SW 1271 (cell line): ENCODE measurements at regions not wholly inside any gene's neighbourhood (a gene's known extent, or its start where the extent isn't known, plus 50 kb on each side); places are given as distances from the start of the nearest gene placed in this dataset.
"Not testable (repeated sequence)": the region's sequence is repeated elsewhere in the genome, so short reads cannot be mapped to it uniquely, and the experiment has no call there.

Experiments used
- DNase-seq, 2 experiments: peaks; one replicate each; lab custom pipeline; 2025; lab: John Stamatoyannopoulos, UW

DNA sequence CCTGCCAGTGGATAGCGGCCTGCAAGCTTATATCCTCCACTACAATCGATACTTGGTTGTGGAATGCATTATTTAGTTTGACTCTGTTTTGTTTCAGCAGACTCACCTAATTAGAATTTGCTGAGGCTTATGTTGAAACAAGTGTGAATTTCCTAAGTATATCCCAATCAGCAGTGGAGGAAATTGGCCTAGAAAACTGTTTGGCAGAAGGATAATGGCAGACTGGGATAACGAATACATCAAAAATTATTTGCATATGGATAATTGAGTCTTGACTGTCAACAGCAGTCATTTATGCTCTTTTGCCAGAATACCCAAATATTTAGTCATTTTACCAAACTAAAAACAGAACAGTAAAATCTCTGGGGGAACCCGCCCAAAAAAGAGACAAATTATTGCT, 261.0 kb downstream of the DOK5 start:
- no peak for DNase-seq

DNA sequence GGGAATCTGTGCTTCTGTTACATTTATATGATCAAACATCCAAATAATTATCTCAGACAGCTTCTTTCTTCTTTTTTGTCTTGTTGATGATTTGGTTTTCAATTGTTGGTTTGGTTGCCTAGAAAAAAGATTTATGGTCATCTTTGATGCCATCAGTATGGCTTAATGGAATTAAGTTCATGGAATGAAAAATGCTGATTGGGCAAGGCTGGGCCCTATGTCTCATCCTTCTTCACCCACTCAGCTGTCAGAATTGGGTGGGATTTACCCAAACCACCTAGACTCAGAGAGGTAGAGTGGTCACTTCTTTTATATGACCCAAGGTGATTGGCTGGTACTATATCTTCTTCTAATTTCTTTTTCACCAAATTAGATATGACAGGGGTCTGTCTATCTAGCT, 258.3 kb downstream of the DOK5 start:
- DNase-seq = no peak

DNA sequence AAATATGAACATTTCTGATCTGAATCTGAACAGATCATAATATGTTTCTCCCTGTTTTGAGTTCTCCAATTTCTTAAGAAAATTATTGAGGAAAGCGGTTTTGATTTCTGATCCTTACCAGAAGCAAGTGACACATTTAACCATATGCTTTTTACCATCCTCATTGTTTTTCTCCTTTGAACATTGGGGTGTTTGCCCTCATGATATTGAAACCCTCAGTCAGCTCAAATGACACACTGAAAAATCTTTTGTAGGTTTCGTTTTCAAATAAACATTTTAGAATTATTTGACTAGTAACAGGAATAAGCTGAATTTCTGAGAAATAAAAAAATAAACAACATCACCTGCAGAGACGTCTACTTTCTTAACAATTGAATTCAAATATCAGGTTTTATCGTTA, 252.1 kb downstream of the DOK5 start:
- DNase-seq = no peak

DNA sequence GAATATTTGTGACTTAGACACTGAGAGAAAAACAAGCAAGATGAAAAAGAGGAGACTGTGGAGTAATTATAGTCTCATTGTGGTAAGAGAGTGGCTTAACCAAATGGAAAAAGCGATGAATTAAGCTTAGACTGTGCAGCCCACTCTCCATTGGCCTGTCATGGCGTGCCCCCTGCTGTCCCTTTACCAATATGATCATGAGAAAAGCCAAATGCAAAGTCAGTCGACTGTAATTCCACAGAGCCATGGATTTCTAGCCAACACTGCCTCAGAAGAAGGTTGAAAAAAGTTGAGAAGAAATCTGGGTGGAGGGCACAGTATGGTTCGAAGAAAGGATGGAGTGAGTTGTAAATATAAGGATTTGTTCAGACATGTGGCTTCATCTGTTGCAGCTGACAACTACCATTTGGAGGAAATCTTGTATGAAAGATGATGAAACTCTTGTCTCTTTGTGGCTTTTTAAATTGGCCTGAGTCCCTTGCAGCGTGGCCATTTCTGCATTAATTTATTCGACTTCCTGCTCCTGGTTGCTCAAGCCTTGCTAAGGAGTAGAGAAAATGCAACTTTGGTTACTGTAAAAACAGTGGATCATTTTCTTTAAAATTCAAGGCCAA, 251.4 kb downstream of the DOK5 start:
- DNase-seq = no peak

DNA sequence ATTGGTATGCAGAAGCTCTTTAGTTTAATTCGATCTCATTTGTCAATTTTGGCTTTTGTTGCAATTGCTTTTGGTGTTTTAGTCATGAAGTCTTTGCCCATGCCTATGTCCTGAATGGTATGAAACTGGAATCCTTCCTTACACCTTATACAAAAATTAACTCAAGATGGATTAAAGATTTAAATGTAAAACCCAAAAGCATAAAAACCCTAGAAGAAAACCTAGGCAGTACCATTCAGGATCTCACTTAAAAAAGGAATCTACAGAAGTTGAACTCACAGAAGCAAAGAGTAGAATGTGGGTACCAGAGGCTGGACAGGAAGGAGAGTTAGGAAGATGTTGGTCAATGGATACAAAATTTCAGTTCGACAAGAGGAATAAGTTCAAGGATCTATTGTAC, 249.9 kb downstream of the DOK5 start:
- DNase-seq = not testable (repeated sequence)

DNA sequence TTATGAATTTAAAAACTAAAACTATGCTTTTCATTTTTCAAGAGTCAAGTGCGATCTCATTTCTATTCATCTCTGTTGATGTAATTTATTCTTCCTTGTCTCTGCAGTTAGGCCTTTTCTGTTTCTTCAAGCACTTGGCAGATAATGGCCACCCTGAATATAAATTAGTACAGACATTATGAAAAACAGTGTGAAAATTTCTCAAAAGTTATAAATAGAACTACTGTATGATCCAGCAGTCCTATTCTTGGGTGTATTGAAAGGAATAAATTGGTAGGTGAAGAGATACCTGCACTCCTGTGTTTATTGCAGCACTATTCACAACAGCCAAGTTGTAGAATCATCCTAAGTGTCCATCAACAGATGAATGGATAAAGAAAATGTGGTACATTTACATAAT, 248.3 kb downstream of the DOK5 start:
- DNase-seq = no peak

DNA sequence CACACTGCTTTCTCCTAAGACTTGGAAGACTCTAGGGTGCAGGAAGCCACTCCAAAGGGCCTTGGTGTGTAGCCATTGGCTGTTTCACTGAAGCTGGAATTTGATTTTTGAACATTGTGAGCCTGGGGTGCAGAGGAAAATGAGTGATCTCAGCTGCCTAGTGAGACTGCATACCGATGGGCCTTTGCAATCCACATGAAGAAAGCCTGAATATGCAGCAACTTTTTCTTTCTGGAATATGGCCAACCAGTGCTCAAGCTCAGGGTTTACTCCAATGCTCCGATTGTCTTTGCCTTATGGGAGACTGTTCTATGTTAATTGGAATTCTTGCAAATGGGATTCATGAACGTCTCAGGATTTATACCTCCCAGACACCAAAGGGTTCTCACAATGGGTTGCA, 242.6 kb downstream of the DOK5 start:
- DNase-seq = no peak

DNA sequence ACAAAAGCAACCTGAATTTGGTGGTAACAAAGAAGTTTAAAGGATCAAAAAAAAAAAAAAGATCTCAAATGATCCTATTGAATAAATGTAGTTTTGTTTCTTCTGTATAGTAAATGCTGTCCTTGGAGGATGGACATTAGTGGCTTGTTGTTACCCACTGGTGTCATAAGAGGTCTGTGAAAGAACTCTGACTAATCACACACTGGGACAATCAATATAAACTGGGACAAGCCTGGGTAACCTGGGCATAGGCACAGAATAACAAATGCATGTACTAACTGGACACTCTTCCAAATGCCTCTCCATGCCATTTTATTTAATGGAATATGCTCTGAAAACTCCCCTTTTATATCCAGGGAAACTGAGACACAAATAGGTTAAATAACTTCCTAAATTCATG, 241.4 kb downstream of the DOK5 start:
- DNase-seq = no peak

DNA sequence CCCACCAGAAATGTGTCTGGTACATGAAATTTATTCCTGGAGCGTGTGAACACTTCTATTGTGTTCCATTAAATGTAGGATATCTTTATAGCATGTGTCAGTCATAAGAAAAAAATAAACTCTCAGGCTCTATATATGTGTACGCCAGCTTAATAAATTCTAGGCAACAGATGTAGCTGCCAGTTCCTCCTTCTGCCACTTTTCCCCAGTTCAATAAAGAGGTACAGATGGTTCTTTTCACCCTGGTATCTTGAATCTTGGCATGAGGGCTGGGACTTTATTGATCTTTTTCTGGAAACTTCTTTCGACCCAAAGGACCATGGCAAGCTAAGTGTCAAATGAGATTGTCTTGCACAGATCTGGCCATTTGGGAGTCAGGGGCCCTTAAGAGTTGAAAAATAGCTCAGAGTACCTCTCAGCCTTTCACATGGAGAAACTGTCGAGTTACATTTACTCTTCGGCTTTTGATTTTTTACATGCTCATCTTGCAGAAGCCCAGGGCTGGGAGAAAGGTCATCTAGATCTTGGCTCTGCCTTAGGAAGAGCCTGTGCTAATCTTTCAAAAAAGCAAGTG, 240.9 kb downstream of the DOK5 start:
- DNase-seq = no peak

DNA sequence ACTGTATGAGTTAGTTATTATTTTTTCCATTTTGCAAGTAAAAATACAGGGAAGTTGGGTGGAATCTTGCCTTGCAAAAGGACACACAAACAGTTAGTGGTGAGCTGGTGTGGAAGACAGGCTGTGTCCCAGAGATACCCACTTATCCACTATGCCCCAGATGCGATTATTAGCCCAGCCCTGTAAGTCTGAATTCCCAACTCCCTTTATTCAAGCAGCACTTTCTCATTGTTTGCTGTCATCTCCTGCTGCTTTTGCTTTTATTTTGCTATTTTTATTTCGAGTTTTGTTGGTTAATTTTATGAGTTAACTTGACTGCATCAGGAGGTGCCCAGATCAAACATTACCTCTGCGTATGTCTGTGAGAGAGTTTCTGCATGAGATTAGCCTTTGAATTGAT, 239.4 kb downstream of the DOK5 start:
- no peak for DNase-seq

DNA sequence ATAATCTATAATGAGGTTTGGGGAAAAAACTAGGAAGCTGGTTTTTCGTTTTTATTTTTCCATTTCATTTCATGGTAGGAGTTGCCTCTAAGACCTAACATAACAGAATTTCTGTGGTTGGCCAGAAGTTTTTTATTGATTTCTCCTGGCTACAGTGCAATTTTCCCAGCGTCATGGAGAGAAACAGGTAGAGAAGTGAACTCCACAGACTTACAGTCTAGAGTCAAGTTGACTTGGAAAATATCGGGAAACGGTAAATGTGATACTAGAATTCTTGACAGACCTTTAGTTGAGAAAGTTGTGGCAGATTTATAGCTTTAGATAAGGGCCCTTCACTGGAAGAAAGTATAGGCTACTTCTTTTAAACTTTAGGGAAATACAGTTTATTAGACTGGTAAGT, 238.3 kb downstream of the DOK5 start:
- DNase-seq = no peak

DNA sequence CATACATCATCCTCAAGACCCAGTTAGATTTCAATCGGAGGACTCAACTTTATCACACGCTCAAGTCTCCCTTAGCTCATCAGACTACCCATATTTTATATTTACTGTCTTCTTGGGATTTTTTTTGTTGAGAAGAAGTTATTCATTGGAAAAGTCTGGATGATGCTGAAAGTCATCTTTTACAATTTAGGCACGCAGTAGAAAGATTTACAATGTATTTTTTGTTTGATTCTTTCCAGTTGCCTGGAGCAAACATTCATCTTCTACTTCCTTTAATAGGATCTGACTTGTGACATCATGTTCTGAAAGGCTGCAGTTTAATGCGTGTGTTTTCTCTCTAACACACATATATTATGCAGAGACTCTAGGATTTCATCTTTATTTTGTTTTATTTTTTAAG, 235.7 kb downstream of the DOK5 start:
- no peak for DNase-seq

DNA sequence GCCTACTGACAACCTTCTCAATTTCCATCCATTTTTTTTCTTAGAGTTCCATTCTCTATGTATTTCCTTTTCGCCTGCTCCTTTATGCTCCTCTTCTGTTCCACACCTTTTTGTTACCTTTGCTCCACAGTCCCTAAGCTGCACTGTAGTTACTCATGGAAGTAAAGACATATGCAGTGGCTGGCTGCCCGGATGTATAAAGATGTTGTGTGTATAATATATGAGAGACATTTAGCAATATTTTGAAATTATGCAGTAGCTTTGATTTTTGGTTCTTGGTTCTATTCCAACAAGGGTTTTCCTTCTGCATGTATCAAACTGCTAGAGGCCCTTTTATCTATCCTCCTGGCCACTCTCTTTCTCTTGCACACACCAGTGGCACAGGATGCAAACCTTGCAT, 234.9 kb downstream of the DOK5 start:
- DNase-seq = no peak

DNA sequence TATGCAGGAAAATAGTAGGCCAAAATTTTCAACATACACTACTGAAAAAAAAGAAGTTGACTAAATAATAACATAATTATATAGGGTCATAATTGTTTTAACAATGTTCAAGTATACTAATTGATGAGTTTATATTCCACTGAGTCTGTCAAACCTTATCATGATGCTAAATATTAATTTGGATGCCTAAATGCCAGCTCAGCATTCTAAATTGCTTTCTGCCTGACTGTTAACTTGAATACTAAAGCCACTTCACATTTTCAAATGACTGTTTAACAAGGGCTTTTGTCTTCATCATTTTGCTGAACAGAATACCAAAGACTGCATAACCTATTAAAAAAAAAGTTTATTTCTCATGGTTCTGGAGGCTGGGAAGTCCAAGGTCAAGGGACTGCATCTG, 232.8 kb downstream of the DOK5 start:
- no peak for DNase-seq

DNA sequence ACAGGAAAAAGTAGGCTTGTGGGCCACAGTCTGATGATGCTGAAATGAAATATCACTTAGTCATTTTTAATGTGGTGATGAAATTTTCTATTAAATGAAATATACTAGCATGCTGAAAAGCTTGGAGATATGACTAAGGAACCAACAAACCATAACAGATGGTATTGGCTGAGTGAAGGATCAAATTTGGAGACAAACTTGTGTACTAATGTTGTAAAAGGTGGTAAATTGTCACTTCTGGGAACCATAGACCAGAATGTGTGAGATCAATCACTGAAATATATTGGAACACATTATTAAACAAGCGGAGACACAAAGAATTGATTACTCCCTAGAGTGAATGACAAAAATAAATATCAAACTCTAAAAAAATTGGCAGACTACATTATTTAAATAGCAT, 232.4 kb downstream of the DOK5 start:
- no peak for DNase-seq

DNA sequence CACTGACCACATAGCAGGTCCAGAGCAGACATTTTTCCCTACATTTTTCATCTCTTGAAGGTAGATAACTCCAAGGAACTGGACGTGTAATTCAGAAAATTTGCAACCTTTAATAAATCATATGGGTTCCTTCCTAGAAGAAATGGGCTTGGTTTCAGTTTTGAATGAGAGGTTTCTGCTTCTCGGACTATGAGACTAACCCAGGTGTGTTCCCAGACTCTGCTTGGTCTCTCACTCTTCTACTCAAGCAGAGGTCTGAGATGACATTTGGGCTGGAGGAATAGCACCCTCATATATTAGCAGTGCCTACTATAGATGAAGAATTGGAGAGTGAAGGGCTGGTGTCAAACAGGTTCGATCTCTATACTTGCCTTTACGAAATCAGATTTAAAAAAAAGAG, 231.2 kb downstream of the DOK5 start:
- no peak for DNase-seq

DNA sequence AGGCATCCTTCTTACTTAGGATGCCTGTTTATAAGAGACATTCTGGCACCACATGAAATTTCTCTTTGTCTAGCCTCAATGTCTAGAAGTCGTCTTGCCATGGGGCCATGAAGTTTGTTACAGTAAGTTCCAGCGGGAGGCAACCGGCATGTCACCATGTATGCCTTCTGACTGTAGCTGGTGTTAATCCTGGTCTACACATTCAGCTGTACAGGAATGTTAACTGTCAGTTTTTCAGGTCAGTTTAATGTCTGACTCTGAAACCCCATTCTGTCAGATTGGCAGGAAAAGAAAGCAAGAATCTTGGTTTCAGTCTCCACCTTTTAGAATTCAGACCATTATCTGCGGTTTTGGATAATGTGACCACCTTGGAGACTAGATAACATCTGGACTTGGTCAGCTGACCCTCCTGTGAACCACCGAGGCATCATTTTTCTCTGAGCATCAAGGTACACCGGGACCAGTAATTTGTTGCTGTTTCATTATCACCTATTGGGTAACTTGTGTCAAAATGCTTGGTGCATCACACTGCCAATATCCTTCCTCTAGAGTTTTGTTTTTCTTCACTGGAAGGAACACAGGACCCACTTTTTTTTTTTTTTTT, 228.7 kb downstream of the DOK5 start:
- DNase-seq = no peak
